ENCODE measurements at regions not wholly inside any gene's neighbourhood (a gene's known extent, or its start where the extent isn't known, plus 50 kb on each side); places are given as distances from the start of the nearest gene placed in this dataset.

DNA sequence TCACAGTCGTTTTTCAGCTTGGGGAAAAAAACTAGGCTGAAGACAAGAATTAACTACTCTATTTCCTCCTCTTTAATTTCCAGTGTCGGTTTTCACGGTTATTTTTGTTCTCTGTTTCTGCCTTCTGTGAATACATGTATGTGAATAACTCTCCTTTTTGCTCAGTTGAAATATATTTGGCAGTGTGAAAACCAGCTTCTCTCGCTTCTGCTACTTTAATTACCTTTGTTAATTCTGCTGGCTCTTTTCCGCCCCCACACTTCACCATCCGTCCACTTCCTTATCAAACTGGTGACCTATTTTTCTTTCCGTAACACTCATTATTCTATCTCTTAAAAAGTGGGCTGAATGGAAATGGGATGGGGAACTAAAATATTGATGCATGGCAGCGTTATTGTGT is 126.4 kb downstream of the POU4F1 start:
- TF ChIP-seq, protein P1, sequence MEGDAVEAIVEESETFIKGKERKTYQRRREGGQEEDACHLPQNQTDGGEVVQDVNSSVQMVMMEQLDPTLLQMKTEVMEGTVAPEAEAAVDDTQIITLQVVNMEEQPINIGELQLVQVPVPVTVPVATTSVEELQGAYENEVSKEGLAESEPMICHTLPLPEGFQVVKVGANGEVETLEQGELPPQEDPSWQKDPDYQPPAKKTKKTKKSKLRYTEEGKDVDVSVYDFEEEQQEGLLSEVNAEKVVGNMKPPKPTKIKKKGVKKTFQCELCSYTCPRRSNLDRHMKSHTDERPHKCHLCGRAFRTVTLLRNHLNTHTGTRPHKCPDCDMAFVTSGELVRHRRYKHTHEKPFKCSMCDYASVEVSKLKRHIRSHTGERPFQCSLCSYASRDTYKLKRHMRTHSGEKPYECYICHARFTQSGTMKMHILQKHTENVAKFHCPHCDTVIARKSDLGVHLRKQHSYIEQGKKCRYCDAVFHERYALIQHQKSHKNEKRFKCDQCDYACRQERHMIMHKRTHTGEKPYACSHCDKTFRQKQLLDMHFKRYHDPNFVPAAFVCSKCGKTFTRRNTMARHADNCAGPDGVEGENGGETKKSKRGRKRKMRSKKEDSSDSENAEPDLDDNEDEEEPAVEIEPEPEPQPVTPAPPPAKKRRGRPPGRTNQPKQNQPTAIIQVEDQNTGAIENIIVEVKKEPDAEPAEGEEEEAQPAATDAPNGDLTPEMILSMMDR (IDR thresholded peaks at IDR 0.05; ENCODE audit: insufficient read depth, low read length, poor library complexity, severe bottlenecking) = no peak
- no peaks in the 10 kb centered on the region for H3K36me3 ChIP-seq (ENCODE audit: control insufficient read depth, insufficient read depth, low read length)
- DNase-seq (ENCODE audit: extremely low read depth, insufficient read length) = no peak
- no peak overlapping the region for H3K4me3 ChIP-seq (replicated peaks; ENCODE audit: low read depth, low read length)
- no peaks in the 10 kb centered on the region for H3K27me3 ChIP-seq (replicated peaks; ENCODE audit: control insufficient read depth, insufficient read depth, low read length)

DNA sequence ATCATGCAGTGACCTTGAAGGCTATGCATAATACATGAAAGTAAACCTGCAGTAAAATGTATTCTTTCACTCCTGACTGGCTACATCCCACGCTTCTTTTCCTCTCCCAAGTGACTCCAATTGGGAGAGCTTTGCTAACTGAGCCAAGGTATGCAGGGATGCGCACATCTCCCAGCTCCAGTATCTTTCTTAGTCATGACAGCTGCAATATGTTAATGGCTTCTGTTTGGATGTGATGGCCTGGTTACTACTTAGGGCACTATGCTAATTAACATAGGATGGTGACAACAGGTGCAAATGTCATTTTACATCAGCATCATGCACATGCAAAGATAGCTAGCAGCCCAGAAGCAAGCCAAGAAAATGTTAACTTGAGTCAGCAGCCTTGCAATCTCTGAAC is 134.7 kb downstream of the POU4F1 start:
- Histone ChIP-seq H3K4me3 (replicated peaks; ENCODE audit: low read depth, low read length) (no peak overlapping the region), H3K36me3 (ENCODE audit: control insufficient read depth, insufficient read depth, low read length) (no peaks in the 10 kb centered on the region), H3K27me3 (replicated peaks; ENCODE audit: control insufficient read depth, insufficient read depth, low read length) (no peaks in the 10 kb centered on the region)
- TF ChIP-seq, protein P1 (IDR thresholded peaks at IDR 0.05; ENCODE audit: insufficient read depth, low read length, poor library complexity, severe bottlenecking) = no peak
- no peak for DNase-seq (ENCODE audit: extremely low read depth, insufficient read length)

DNA sequence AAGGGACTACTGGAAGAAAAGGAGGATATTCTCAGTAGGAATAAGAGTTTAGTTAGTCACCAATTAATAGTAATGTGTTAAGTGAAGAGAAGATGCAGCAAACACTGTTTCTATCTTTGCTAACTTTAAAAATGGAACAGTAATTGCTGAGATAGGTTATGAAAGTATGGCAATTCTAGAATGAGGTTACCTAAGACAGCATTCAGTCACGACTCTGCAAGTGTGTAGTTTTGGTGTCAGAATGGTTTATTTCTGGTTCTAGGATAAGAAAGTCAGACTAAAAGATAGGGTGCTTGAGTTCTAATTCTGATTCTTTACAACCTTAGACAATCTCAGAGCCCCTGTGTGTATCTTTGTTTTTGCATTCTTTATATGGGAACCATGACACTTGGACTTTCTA is 138.1 kb downstream of the POU4F1 start:
- Histone ChIP-seq H3K4me3 (replicated peaks; ENCODE audit: low read depth, low read length) (no peak overlapping the region), H3K36me3 (ENCODE audit: control insufficient read depth, insufficient read depth, low read length) (no peaks in the 10 kb centered on the region), H3K27me3 (replicated peaks; ENCODE audit: control insufficient read depth, insufficient read depth, low read length) (no peaks in the 10 kb centered on the region)
- TF ChIP-seq, protein P1 (IDR thresholded peaks at IDR 0.05; ENCODE audit: insufficient read depth, low read length, poor library complexity, severe bottlenecking) = no peak
- DNase-seq (ENCODE audit: extremely low read depth, insufficient read length) = no peak

DNA sequence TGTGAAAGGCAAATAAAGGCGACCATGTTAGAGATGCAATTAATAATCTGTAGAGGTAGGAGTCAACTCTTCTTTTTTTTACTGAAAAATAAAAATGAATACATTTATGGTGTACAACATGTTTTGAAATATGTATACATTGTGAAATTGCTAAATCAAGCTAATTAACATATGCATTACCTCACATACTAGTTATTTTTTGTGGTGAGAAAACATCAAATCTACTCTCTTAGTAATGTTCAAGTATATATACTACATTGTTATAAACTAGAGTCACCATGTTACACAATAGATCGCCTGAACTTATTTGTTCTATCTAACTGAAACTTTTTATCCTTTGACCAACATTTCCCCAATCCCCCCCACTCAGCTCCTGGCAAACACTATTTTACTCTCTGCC is 143.2 kb downstream of the POU4F1 start:
- TF ChIP-seq, protein P1 (IDR thresholded peaks at IDR 0.05; ENCODE audit: insufficient read depth, low read length, poor library complexity, severe bottlenecking) = no peak

DNA sequence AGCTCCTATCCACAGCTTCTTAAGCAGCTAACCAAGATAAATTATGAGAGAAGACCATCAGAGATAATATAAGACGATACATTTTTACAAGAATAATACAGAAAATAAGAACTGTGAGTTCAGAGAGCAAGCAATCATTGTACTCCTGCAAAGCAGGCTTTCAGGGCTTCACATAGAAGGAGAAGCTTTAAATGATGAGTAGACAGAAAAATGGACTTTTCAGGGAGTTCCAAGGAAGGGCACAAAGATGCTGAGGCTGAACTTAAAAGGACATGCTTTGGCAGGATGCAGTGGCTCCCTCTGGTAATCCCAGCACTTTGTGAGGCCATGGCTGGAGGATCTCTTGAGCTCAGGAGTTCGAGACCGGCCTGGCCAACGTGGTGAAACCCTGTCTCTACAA is 159.5 kb downstream of the POU4F1 start:
- Histone ChIP-seq H3K4me3 (replicated peaks; ENCODE audit: low read depth, low read length) (no peak overlapping the region), H3K36me3 (ENCODE audit: control insufficient read depth, insufficient read depth, low read length) (no peaks in the 10 kb centered on the region), H3K27me3 (replicated peaks; ENCODE audit: control insufficient read depth, insufficient read depth, low read length) (no peaks in the 10 kb centered on the region)
- no peak for DNase-seq (ENCODE audit: extremely low read depth, insufficient read length)
- TF ChIP-seq, protein P1 (IDR thresholded peaks at IDR 0.05; ENCODE audit: insufficient read depth, low read length, poor library complexity, severe bottlenecking) = no peak

More for the DNA sequence above, 143.2 kb downstream of the POU4F1 start:
- H3K27me3 ChIP-seq (replicated peaks; ENCODE audit: control insufficient read depth, insufficient read depth, low read length) = no peaks in the 10 kb centered on the region
- H3K4me3 ChIP-seq (replicated peaks; ENCODE audit: low read depth, low read length) = no peak overlapping the region
- H3K36me3 ChIP-seq (ENCODE audit: control insufficient read depth, insufficient read depth, low read length) = no peaks in the 10 kb centered on the region
- no peak for DNase-seq (ENCODE audit: extremely low read depth, insufficient read length)

DNA sequence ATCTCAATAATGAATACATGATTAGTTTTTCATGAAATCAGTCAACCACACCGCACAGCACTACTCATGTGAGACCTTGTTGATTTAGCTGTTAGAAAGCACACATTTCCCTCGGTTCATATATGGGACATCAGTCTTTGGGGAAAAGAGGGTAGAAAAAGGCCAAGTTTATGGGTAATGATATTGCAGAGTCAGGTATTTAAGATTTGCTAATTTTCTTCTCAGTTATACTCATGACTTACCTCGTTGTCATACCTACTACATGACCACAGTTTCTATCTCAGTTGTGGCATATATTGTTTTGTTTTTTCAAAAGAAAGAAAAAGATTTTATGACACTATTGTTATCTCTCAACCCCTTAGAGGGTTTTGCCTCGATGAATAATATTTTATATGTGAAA is 165.6 kb downstream of the POU4F1 start:
- TF ChIP-seq, protein P1 (IDR thresholded peaks at IDR 0.05; ENCODE audit: insufficient read depth, low read length, poor library complexity, severe bottlenecking) = no peak
- H3K4me3 ChIP-seq (replicated peaks; ENCODE audit: low read depth, low read length) = no peak overlapping the region
- DNase-seq (ENCODE audit: extremely low read depth, insufficient read length) = no peak
- H3K27me3 ChIP-seq (replicated peaks; ENCODE audit: control insufficient read depth, insufficient read depth, low read length) = no peaks in the 10 kb centered on the region
- H3K36me3 ChIP-seq (ENCODE audit: control insufficient read depth, insufficient read depth, low read length) = no peaks in the 10 kb centered on the region
